BE2C (cell line): ENCODE measurements at regions not wholly inside any gene's neighbourhood (a gene's known extent, or its start where the extent isn't known, plus 50 kb on each side); places are given as distances from the start of the nearest gene placed in this dataset.

Experiments
- DNase-seq: peaks from one replicate; pipeline ENCODE4 v3.0.0-alpha.2; 2020
- H3K27me3 ChIP-seq: fragments of 250-450 bp; sonication (Bioruptor Pico); 2 replicates; pipeline ENCODE4 v1.5.1; 2020; ENCODE audit warnings: mild to moderate bottlenecking
- H3K36me3 ChIP-seq: fragments of 250-450 bp; sonication (Bioruptor Pico); 2 replicates; pipeline ENCODE4 v1.5.1; 2020; ENCODE audit warnings: mild to moderate bottlenecking
- H3K4me1 ChIP-seq: fragments of 250-450 bp; sonication (Bioruptor Pico); 2 replicates; pipeline ENCODE4 v1.5.1; 2020
- H3K4me3 ChIP-seq: 2 replicates; pipeline ENCODE4 v1.5.1; 2011; ENCODE audit warnings: low read depth, low read length
- H3K9me3 ChIP-seq: fragments of 250-450 bp; sonication (Bioruptor Pico); 2 replicates; pipeline ENCODE4 v1.5.1; 2020
- TF ChIP-seq, protein P1 (sequence below): IDR thresholded peaks from 2 replicates; pipeline ENCODE4 v1.5.1; 2012; ENCODE audit warnings: mild to moderate bottlenecking, low read depth, low read length

DNA sequence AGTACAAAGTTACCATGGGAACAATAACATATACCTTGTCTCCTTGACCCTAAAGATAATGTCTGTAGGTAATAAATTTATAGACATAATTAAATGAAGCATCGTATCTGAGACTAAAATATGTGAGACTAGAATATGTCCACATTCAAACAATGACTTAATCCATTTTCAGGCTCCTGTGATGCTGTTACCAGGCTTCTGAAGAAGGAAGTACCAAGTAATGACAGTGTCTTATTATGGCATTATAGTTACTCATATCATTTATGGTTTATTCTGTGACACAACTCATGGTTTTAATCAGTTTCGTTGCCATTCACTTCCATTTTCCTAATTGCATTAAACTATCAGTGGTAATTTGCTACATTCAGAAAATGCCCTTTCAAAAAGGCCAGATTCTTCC is 100.6 kb upstream of the GPM6B start:
- TF ChIP-seq, protein P1, sequence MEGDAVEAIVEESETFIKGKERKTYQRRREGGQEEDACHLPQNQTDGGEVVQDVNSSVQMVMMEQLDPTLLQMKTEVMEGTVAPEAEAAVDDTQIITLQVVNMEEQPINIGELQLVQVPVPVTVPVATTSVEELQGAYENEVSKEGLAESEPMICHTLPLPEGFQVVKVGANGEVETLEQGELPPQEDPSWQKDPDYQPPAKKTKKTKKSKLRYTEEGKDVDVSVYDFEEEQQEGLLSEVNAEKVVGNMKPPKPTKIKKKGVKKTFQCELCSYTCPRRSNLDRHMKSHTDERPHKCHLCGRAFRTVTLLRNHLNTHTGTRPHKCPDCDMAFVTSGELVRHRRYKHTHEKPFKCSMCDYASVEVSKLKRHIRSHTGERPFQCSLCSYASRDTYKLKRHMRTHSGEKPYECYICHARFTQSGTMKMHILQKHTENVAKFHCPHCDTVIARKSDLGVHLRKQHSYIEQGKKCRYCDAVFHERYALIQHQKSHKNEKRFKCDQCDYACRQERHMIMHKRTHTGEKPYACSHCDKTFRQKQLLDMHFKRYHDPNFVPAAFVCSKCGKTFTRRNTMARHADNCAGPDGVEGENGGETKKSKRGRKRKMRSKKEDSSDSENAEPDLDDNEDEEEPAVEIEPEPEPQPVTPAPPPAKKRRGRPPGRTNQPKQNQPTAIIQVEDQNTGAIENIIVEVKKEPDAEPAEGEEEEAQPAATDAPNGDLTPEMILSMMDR: no peak
- Histone ChIP-seq H3K9me3 (no peaks in the 10 kb centered on the region), H3K36me3 (no peaks in the 10 kb centered on the region), H3K27me3 (no peaks in the 10 kb centered on the region), H3K4me3 (no peak overlapping the region), H3K4me1 (no peaks in the 10 kb centered on the region; the same call in none of the 2 replicates)
- DNase-seq: no peak

DNA sequence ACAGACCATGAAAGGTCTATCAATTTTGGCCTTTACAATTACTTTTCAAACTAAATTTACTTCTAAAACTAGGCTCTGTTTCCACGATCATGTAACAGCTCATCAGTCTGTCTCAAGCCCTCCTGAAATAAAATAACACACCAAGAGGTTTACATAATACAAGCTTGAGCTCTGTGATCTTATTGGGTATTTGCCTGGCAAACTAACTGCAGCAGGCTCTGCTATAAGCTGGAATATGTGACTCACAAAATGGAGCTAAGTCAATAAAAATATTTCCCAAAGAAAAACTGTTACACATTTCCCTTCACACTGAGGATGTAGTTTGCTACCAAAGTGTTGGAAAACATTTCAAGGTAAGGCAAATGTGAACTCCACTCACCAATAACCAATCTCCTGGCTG is 94.7 kb upstream of the GPM6B start:
- DNase-seq: no peak
- Histone ChIP-seq H3K36me3 (no peaks in the 10 kb centered on the region), H3K4me1 (no peaks in the 10 kb centered on the region), H3K9me3 (no peaks in the 10 kb centered on the region), H3K4me3 (no peak overlapping the region), H3K27me3 (no peaks in the 10 kb centered on the region)
- TF ChIP-seq, protein P1: no peak

DNA sequence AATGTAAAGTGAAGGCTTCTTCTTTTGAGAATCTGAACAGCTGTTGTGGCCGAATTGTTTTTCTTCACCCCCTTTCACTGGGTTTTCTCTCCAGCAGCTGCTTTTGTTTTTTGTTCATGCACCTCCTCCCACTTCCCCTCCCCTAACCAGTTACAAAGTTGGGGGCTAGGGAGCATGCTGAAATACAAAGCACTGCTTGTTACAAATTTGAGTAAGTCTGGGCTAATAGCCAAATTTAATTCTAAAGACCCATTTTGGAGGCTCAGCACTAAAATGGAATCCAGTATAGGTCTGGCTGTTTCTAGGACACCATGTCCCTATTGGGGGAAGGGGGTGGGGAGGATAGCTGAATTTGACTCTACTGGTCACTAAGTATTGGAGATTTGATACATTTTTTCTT is 89.2 kb upstream of the GPM6B start:
- TF ChIP-seq, protein P1: no peak
- H3K4me1 ChIP-seq: no peaks in the 10 kb centered on the region
- H3K9me3 ChIP-seq: no peaks in the 10 kb centered on the region
- no peaks in the 10 kb centered on the region for H3K27me3 ChIP-seq
- no peak overlapping the region for H3K4me3 ChIP-seq
- H3K36me3 ChIP-seq: no peaks in the 10 kb centered on the region
- DNase-seq: no peak

DNA sequence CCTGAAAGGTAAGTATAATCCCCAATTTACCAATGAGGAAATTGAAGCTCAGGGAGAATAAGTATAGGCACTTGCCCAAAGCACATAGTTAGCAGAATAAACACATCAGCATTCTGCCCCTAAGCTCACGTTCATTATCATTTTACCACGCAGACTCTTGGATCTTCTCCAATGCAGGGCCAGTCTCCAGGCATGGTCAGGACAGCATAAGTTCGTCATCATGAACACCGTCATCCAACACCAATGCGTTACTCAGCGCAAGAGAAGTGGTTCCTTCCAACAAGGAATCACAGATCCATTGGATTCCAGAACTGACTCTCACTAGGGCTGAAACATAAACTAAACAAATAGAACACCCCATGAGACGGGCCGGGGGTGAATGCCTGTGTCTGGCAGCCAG is 86.5 kb upstream of the GPM6B start:
- H3K4me3 ChIP-seq: no peak overlapping the region
- H3K9me3 ChIP-seq: no peaks in the 10 kb centered on the region
- H3K4me1 ChIP-seq: no peaks in the 10 kb centered on the region
- H3K36me3 ChIP-seq: no peaks in the 10 kb centered on the region
- no peak for DNase-seq
- no peaks in the 10 kb centered on the region for H3K27me3 ChIP-seq
- TF ChIP-seq, protein P1: no peak

- Histone ChIP-seq H3K27me3 (no peaks in the 10 kb centered on the region), H3K9me3 (no peaks in the 10 kb centered on the region), H3K36me3 (no peaks in the 10 kb centered on the region), H3K4me1 (no peaks in the 10 kb centered on the region), H3K4me3 (no peak overlapping the region)
- no peak for DNase-seq
- TF ChIP-seq, protein P1: no peak
Measured at GRCh38 chrX:13902406-13902805, 85.5 kb upstream of the GPM6B start.

DNA sequence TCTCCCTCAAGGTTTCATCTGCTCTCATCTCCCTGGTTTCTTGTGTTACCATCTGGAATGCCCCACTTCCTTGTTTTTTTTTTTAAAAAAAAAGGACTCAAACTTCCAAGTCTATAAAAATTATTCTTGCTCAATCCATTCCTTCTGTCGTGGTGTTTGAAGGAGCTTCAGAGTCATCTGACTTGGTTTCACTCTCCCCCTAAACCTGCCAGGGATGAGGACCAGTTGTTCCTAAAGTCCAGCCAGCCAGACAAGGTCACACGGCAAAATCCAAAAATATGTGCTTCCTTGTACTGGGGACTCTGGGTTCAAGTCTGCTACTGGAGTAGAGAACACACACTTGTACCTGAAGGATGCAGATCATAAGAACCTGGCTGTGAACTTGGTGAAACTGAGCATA is 84.5 kb upstream of the GPM6B start:
- no peaks in the 10 kb centered on the region for H3K36me3 ChIP-seq
- no peaks in the 10 kb centered on the region for H3K27me3 ChIP-seq
- no peak overlapping the region for H3K4me3 ChIP-seq
- no peaks in the 10 kb centered on the region for H3K9me3 ChIP-seq
- no peak for DNase-seq
- H3K4me1 ChIP-seq: no peaks in the 10 kb centered on the region
- TF ChIP-seq, protein P1: no peak
